ENCODE measurements at regions not wholly inside any gene's neighbourhood (a gene's known extent, or its start where the extent isn't known, plus 50 kb on each side); places are given as distances from the start of the nearest gene placed in this dataset.
A peak's percentile ranks its signal among the peaks of the same experiment; 100 is the strongest.
"Not testable (repeated sequence)": the region's sequence is repeated elsewhere in the genome, so short reads cannot be mapped to it uniquely, and the experiment has no call there.

DNA sequence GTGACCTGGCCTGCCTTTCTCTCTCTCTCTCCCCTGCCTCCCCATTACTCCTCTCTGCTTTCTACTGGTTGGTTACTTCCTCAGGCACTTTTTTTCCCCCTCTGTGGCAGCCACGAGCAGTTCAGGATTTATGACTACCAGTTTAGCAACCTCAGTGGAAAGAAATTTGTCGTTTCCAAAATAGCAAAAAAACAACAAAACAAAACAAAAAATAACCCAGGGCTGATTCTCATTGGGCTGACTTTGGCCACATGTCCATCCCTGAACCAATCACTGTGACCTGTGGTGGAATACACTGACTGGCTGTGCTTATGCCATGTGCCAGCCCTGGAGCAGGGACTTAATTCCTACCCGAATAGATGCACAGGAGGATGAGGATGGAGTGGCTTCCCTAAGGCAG, 137.4 kb downstream of the TFAP2C start:
- no peak for DNase-seq (ENCODE audit: low read depth)

GRCh38 chr20:56769921-56770600, 141.0 kb downstream of the TFAP2C start:
- DNase-seq (ENCODE audit: low read depth), result no peak

DNA sequence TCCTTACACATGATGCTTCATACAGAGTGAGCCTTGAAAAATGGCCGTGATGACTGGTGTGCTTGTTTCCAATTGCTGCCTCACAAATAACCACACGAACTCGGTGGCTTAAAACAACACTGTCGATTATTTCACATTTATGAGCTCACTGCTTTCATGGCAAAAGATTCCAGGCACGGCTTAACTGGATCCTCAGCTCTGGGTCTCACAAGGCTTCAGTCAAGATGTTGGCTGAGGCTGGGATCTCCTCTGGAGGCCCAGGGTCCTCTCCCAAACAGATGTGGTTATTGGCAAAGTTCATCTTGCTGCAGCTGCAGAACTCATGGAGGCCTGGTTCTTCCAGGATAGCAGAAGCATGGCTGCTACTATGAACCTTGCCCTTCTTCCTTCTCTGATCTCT, 144.6 kb downstream of the TFAP2C start:
- DNase-seq (ENCODE audit: low read depth), result no peak

- DNase-seq (ENCODE audit: low read depth), result no peak
These were observed 145.8 kb downstream of the TFAP2C start for GRCh38 chr20:56774873-56775272.

DNA sequence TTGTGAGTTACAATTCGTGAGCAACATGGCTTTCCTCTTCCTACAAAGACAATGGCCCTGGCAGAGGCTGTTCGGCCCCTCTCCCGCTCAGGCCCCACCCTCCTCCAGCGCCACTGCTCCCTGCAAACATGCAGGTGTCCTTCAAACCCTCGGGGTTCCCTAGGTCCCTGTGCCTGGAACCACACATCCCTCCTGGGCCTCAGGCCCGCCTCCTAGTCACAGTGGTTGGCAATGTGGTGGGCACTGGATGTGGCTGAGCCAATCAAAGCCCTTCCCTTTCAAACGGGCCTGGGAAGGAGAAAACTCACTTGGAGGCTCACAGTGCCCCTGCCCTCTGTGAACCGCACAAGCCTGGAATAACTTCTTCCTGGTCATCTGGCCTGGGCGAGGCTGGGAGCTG, 147.2 kb downstream of the TFAP2C start:
- DNase-seq (ENCODE audit: low read depth), result no peak

- DNase-seq (ENCODE audit: low read depth), result peak; percentile 97
These were observed 149.7 kb downstream of the TFAP2C start for GRCh38 chr20:56778765-56779195.

DNA sequence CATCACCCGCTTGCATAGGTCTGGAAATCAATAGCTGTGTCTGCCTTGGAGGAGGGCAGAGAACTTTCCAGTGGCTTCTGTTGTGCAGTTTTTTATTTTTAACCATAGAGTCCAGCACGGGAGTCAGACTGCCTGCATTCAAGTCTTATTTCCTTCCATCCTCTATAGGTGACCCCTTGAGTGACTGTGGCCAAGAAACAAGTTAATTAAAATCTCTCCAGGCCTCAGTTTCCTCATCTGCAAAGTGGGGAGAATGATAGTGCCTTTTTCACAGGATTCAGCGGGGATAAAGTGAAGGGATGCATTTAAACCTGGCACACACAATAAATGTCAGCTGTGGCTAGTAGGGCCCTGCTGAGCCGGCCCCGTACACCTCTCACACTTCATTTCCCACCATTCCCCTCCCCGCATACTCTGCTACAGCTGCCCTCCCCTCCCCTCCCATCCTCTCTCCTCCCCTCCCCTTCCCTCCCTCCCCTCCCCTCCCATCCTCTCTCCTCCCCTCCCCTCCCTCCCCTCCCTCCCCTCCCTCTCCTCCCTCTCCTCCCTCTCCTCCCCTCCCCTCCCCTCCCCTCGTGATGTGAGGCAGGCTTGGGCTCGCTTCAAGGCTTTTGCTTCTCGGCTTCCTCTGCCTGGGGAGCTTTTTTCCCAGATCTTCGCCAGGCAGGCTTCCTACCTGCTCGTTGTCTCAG, 150.5 kb downstream of the TFAP2C start:
- no peak for DNase-seq (ENCODE audit: low read depth)

DNA sequence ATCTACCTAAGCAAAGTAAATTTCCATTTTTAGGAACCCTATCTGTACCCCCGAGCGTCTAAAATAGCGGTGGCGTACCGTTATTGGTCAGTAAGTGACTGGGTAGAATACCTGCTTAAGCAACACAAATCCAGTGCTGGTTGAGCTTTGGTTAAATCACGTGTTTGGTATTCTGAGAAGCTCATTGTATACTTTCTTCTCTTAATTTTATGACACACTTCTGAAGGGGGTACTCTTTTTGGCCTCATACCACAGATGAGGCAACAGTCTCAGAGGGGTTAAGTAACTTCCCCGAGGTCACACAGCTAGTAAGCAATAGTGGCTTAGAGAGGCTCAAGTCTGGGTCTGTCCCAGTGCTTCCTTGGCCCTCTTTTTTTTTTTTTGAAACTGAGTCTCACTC, 151.2 kb downstream of the TFAP2C start:
- DNase-seq (ENCODE audit: low read depth), result no peak

- DNase-seq (ENCODE audit: low read depth), result peak; percentile 97
These were observed 152.1 kb downstream of the TFAP2C start for GRCh38 chr20:56781108-56781739.

DNA sequence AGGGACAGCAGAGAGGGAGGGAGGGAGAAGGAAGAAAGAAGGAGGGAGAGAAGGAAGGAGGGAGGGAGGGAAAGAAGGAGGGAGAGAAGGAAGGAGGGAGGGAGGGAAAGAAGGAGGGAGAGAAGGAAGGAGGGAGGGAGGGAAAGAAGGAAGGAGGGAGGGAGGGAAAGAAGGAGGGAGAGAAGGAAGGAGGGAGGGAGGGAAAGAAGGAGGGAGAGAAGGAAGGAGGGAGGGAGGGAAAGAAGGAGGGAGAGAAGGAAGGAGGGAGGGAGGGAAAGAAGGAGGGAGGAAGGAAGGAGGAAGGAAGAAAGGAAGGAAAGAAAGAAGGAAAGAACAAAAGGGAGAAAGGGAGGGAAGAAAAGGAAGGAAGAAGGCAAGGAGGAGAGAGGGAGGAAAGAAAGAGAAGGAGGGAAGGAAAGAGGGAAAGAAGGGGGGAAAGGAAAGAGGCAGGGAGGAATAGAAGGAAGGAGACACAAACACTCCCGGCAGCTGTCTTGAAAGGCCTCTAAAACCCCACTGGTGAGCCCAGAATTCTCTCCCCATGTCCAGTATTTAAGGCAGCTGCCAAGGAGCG, 153.0 kb downstream of the TFAP2C start:
- not testable (repeated sequence) for DNase-seq (ENCODE audit: low read depth)

GRCh38 chr20:56782814-56783213, 153.7 kb downstream of the TFAP2C start:
- not testable (repeated sequence) for DNase-seq (ENCODE audit: low read depth)

DNA sequence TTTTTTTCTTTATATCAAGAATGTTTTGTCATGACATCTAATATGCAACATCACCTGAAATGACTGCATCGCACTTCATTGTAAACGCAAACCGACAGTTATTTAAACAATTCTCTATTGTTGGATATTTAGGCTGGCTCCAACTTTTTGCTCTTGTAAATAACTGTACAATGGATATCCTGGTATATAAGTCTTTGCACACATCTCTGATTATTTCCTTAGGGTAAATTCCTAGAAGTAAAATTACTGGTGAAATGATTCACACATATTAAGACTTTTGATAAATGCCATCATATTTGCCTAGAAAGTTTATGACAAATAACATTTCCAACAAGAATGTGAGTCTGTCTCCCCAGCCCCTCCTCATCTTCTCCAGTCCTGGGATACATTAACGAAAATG, 154.7 kb downstream of the TFAP2C start:
- DNase-seq (ENCODE audit: low read depth), result no peak

GRCh38 chr20:56786503-56786902, 157.4 kb downstream of the TFAP2C start:
- DNase-seq (ENCODE audit: low read depth), result no peak

GRCh38 chr20:56788041-56788670, 159.1 kb downstream of the TFAP2C start:
- peak; percentile 100 for DNase-seq (ENCODE audit: low read depth)

DNA sequence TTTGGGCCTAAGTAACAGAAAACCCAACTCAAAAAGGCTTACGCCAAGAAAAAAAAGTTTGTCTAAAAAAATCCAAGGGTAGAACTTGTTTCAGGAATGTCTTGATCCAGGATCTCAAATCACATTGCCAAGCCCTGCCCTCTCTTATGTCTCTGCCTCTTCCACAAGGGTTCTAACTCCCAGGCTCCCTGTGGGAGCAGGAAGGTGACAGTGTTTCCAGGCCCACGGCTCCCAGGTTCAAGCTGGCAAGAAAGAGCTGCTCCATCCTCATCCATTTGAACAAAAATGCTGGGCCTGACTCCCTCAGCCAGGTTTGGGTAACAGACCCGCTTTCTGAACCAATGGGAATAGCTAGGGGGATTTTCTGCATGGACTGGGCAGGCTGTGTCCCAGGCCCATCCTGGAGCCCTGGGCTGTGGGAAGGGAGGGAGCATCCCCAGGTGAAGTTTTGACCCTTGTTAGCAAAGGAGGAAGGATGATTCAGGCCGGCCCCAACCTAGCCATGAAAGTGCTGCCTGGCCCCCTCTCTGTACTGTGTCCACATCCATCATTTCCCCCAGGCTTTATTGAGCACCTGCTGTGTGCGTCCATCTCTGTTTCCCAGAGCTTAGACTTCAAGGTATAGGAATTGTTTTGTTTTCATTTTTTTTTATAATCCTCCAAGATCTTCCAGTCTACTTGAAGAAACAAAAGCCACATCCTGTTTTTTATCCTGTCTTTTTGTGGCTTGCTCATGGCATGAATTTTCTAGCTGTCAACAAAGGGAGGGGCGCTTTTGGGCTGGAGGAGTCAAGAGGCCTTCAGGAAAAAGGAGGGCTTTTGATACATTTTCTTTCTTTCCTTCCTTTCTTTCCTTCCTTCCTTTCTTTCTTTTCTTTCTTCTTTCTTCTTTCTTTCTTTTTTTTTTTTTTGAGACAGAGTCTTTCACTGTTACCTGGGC, 159.8 kb downstream of the TFAP2C start:
- DNase-seq (ENCODE audit: low read depth), result peak; percentile 79

- DNase-seq (ENCODE audit: low read depth), result no peak
These were observed 164.8 kb downstream of the TFAP2C start for GRCh38 chr20:56793916-56794315.

DNA sequence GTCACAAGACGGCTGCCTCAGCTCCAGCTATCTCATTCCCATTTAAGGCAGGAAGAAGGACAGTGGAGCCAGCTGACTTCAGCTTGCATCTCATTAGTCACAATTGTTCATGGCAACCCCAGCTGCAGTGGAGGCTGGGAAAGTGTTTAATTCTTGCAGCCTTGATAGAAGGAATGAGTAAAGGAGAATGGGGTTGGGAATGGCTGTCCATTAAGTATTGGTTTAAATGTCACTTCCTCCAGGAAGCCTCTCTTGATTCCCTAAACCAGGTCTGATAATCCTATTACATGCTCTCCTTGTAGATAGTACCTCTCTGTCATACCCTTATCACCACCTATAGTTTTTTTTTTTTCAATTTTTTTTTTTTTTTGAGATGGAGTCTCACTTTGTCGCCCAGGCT, 166.4 kb downstream of the TFAP2C start:
- peak; percentile 20 for DNase-seq (ENCODE audit: low read depth)

DNA sequence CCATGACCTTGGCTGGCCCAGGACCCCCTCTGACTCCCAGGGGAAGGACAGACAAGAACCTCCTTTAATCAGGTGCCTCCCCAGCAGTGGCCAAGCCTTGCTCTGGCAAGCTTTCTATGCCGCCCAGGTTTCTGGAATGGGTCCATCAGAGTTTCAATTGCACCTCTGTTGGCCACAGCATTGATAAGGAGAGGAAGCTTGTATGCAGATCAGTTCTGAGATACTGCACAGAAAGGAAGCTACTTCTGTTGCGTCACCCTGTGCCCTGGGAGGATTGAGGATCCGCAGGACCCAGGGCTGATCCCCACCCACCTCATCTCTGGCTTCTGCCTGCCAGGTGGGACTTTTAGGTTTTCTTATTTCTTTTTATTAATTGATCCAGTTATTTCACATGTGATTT, 167.2 kb downstream of the TFAP2C start:
- no peak for DNase-seq (ENCODE audit: low read depth)

- no peak for DNase-seq (ENCODE audit: low read depth)
These were observed 167.9 kb downstream of the TFAP2C start for GRCh38 chr20:56797023-56797422.

- DNase-seq (ENCODE audit: low read depth), result no peak
These were observed 169.5 kb downstream of the TFAP2C start for GRCh38 chr20:56798634-56799033.

GRCh38 chr20:56799187-56799586, 170.1 kb downstream of the TFAP2C start:
- DNase-seq (ENCODE audit: low read depth), result no peak

Data from RPMI7951 (cell line).